ENCODE measurements at regions not wholly inside any gene's neighbourhood (a gene's known extent, or its start where the extent isn't known, plus 50 kb on each side); places are given as distances from the start of the nearest gene placed in this dataset.
A peak's percentile ranks its signal among the peaks of the same experiment; 100 is the strongest.
"Not testable (repeated sequence)": the region's sequence is repeated elsewhere in the genome, so short reads cannot be mapped to it uniquely, and the experiment has no call there.

DNA sequence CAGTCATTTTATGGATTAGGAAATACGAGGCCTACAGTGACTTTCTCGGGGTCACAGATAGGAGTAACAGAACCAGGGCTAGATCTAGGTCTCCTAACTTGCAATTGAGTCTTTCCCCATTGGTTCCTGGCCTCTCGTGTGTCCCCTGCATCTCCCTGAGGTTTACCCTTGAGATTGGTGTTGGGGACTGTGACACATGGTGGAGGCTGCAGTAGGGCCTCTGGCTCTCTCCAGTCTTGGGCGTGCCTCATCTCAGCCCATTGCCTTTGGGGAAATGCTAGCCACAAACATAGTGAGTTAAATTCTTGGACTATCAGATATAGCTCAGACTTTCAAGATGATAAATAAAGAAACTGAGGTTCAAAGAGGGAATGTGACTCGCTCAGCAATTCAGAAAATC is 212.1 kb downstream of the KCNRG start:
- H3K4me1 ChIP-seq (ENCODE audit: control insufficient read depth in 5 of 5, insufficient read depth in 5 of 5, low read length in 5 of 5) = peaks cover 0 to 19% (median 7%) of the 10 kb centered on the region in 5 donors
- H3K27me3 ChIP-seq (ENCODE audit: control insufficient read depth in 3 of 3, insufficient read depth in 3 of 3, low read length in 2 of 3) = no peaks in the 10 kb centered on the region
- H3K27ac ChIP-seq (ENCODE audit: low read depth in 1 of 2, low read length in 1 of 2) = no peak overlapping the region
- H3K36me3 ChIP-seq (ENCODE audit: control insufficient read depth in 4 of 4, insufficient read depth in 4 of 4, low read length in 4 of 4) = no peaks in the 10 kb centered on the region
- 92 to 94% methylated on average over 5 of the region's 5 CpGs for WGBS, 2 donors
- H3K9me3 ChIP-seq (ENCODE audit: control insufficient read depth in 4 of 4, insufficient read depth in 3 of 4, low read length in 3 of 4) = no peaks in the 10 kb centered on the region
- no peak overlapping the region for H3K9ac ChIP-seq (ENCODE audit: insufficient read depth in 1 of 2, low read length in 2 of 2)
- no peak overlapping the region for H3K4me3 ChIP-seq
- DNase-seq (no peak), ATAC-seq (ENCODE audit: insufficient read depth, low FRiP score) (no peak)
- TF ChIP-seq CTCF (IDR thresholded peaks at IDR 0.05; ENCODE audit: control extremely low read depth, extremely low read depth) = no peak

DNA sequence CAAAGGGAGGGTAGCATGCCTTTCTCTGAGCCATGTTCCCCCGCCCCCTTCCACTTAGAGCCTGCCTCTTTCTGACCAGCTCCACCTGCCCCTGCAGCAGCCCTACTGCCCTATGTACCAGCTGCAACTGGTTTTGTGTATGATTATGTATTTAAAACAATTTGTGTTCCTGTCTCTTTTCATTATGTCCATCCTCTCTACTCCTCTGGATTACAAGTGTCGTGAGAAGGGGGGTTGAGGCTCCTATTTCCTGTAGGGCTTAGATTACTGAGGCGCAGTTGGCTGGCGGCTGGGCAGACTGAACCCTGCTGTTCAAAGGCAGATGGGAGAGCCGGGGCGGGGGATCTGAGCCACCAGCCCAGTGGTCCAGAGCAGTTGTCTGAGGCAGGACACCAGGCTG is 213.3 kb downstream of the KCNRG start:
- peaks cover 0 to 7% (median 0%) of the 10 kb centered on the region in 5 donors for H3K4me1 ChIP-seq (ENCODE audit: control insufficient read depth in 5 of 5, insufficient read depth in 5 of 5, low read length in 5 of 5)
- H3K27me3 ChIP-seq (ENCODE audit: control insufficient read depth in 3 of 3, insufficient read depth in 3 of 3, low read length in 2 of 3) = no peaks in the 10 kb centered on the region
- DNase-seq (no peak), ATAC-seq (ENCODE audit: insufficient read depth, low FRiP score) (no peak)
- no peak overlapping the region for H3K9ac ChIP-seq (ENCODE audit: insufficient read depth in 1 of 2, low read length in 2 of 2)
- 91 to 95% methylated on average over 6 of the region's 6 CpGs for WGBS, 2 donors
- H3K36me3 ChIP-seq (ENCODE audit: control insufficient read depth in 4 of 4, insufficient read depth in 4 of 4, low read length in 4 of 4) = no peaks in the 10 kb centered on the region
- no peak overlapping the region for H3K27ac ChIP-seq (ENCODE audit: low read depth in 1 of 2, low read length in 1 of 2)
- TF ChIP-seq CTCF (IDR thresholded peaks at IDR 0.05; ENCODE audit: control extremely low read depth, extremely low read depth) = no peak
- H3K4me3 ChIP-seq = no peak overlapping the region
- H3K9me3 ChIP-seq (ENCODE audit: control insufficient read depth in 4 of 4, insufficient read depth in 3 of 4, low read length in 3 of 4) = no peaks in the 10 kb centered on the region

GRCh38 chr13:50229960-50230661 is 214.9 kb downstream of the KCNRG start:
- no peak for TF ChIP-seq CTCF (IDR thresholded peaks at IDR 0.05; ENCODE audit: control extremely low read depth, extremely low read depth)
- Histone ChIP-seq H3K9ac (ENCODE audit: insufficient read depth in 1 of 2, low read length in 2 of 2) (no peak overlapping the region), H3K4me3 (no peak overlapping the region), H3K4me1 (ENCODE audit: control insufficient read depth in 5 of 5, insufficient read depth in 5 of 5, low read length in 5 of 5) (peaks cover 0 to 7% (median 0%) of the 10 kb centered on the region in 5 donors), H3K27me3 (ENCODE audit: control insufficient read depth in 3 of 3, insufficient read depth in 3 of 3, low read length in 2 of 3) (no peaks in the 10 kb centered on the region), H3K27ac (ENCODE audit: low read depth in 1 of 2, low read length in 1 of 2) (peak overlapping the region in 1 of 2 donors; percentile 53), H3K9me3 (ENCODE audit: control insufficient read depth in 4 of 4, insufficient read depth in 3 of 4, low read length in 3 of 4) (no peaks in the 10 kb centered on the region), H3K36me3 (ENCODE audit: control insufficient read depth in 4 of 4, insufficient read depth in 4 of 4, low read length in 4 of 4) (no peaks in the 10 kb centered on the region)
- 45 to 58% methylated on average over 2 of the region's 2 CpGs for WGBS, 2 donors
- peak in 2 of 3 donors; percentile 47 to 78 for DNase-seq
- ATAC-seq (ENCODE audit: insufficient read depth, low FRiP score) = peak; percentile 34

- Histone ChIP-seq H3K4me1 (ENCODE audit: control insufficient read depth in 5 of 5, insufficient read depth in 5 of 5, low read length in 5 of 5) (peaks cover 0 to 7% (median 0%) of the 10 kb centered on the region in 5 donors), H3K9me3 (ENCODE audit: control insufficient read depth in 4 of 4, insufficient read depth in 3 of 4, low read length in 3 of 4) (no peaks in the 10 kb centered on the region), H3K9ac (ENCODE audit: insufficient read depth in 1 of 2, low read length in 2 of 2) (no peak overlapping the region), H3K4me3 (no peak overlapping the region), H3K27ac (ENCODE audit: low read depth in 1 of 2, low read length in 1 of 2) (no peak overlapping the region), H3K27me3 (ENCODE audit: control insufficient read depth in 3 of 3, insufficient read depth in 3 of 3, low read length in 2 of 3) (no peaks in the 10 kb centered on the region), H3K36me3 (ENCODE audit: control insufficient read depth in 4 of 4, insufficient read depth in 4 of 4, low read length in 4 of 4) (no peaks in the 10 kb centered on the region)
- no peak for ATAC-seq (ENCODE audit: insufficient read depth, low FRiP score)
- 88 to 89% methylated on average over 2 of the region's 2 CpGs for WGBS, 2 donors
- no peak for TF ChIP-seq CTCF (IDR thresholded peaks at IDR 0.05; ENCODE audit: control extremely low read depth, extremely low read depth)
- no peak for DNase-seq
Observed at GRCh38 chr13:50230662-50230978, 215.4 kb downstream of the KCNRG start.

- H3K27me3 ChIP-seq (ENCODE audit: control insufficient read depth in 3 of 3, insufficient read depth in 3 of 3, low read length in 2 of 3); H3K4me3 ChIP-seq; DNase-seq; H3K36me3 ChIP-seq (ENCODE audit: control insufficient read depth in 4 of 4, insufficient read depth in 4 of 4, low read length in 4 of 4); H3K9ac ChIP-seq (ENCODE audit: insufficient read depth in 1 of 2, low read length in 2 of 2); ATAC-seq (ENCODE audit: insufficient read depth, low FRiP score); H3K9me3 ChIP-seq (ENCODE audit: control insufficient read depth in 4 of 4, insufficient read depth in 3 of 4, low read length in 3 of 4); H3K27ac ChIP-seq (ENCODE audit: low read depth in 1 of 2, low read length in 1 of 2); H3K4me1 ChIP-seq (ENCODE audit: control insufficient read depth in 5 of 5, insufficient read depth in 5 of 5, low read length in 5 of 5): not testable (repeated sequence)
- 96% methylated on average over 5 of the region's 5 CpGs for WGBS, 2 donors
Observed at GRCh38 chr13:50233574-50233973, 218.3 kb downstream of the KCNRG start.

Data from lung (tissue), 11 donors.